Fibroblast of skin of abdomen (primary cell): ENCODE measurements at regions not wholly inside any gene's neighbourhood (a gene's known extent, or its start where the extent isn't known, plus 50 kb on each side); places are given as distances from the start of the nearest gene placed in this dataset.
"Not testable (repeated sequence)": the region's sequence is repeated elsewhere in the genome, so short reads cannot be mapped to it uniquely, and the experiment has no call there.

Experiments
- DNase-seq: peaks from one replicate; pipeline ENCODE4 v3.0.0-alpha.2; 2013

- peak; percentile 73 for DNase-seq
Measured at GRCh38 chr6:163860287-163861081, 446.0 kb downstream of the QKI start.

GRCh38 chr6:163858870-163859269 is 444.4 kb downstream of the QKI start:
- not testable (repeated sequence) for DNase-seq

- DNase-seq: no peak
Measured at GRCh38 chr6:163857421-163857820, 442.9 kb downstream of the QKI start.

- no peak for DNase-seq
Measured at GRCh38 chr6:163850874-163851273, 436.4 kb downstream of the QKI start.

- DNase-seq: no peak
Measured at GRCh38 chr6:163844761-163845160, 430.2 kb downstream of the QKI start.

- no peak for DNase-seq
Measured at GRCh38 chr6:163844357-163844756, 429.8 kb downstream of the QKI start.

GRCh38 chr6:163843218-163843617 is 428.7 kb downstream of the QKI start:
- no peak for DNase-seq

- DNase-seq: no peak
Measured at GRCh38 chr6:163842467-163842866, 427.9 kb downstream of the QKI start.

GRCh38 chr6:163841733-163842132 is 427.2 kb downstream of the QKI start:
- no peak for DNase-seq

- no peak for DNase-seq
Measured at GRCh38 chr6:163841326-163841725, 426.8 kb downstream of the QKI start.

- no peak for DNase-seq
Measured at GRCh38 chr6:163840880-163841279, 426.4 kb downstream of the QKI start.

GRCh38 chr6:163839296-163839695 is 424.8 kb downstream of the QKI start:
- no peak for DNase-seq

- peak; percentile 43 for DNase-seq
Measured at GRCh38 chr6:163837691-163838431, 423.3 kb downstream of the QKI start.

- DNase-seq: no peak
Measured at GRCh38 chr6:163836876-163837690, 422.6 kb downstream of the QKI start.

GRCh38 chr6:163835439-163836171 is 421.1 kb downstream of the QKI start:
- DNase-seq: no peak

GRCh38 chr6:163834226-163834970 is 419.9 kb downstream of the QKI start:
- DNase-seq: no peak

- no peak for DNase-seq
Measured at GRCh38 chr6:163831736-163832135, 417.2 kb downstream of the QKI start.

GRCh38 chr6:163830641-163831040 is 416.1 kb downstream of the QKI start:
- DNase-seq: no peak

GRCh38 chr6:163828038-163828795 is 413.7 kb downstream of the QKI start:
- DNase-seq: no peak

- no peak for DNase-seq
Measured at GRCh38 chr6:163827143-163827542, 412.6 kb downstream of the QKI start.

GRCh38 chr6:163826629-163827028 is 412.1 kb downstream of the QKI start:
- DNase-seq: no peak
